22Rv1 (cell line): ENCODE measurements at regions not wholly inside any gene's neighbourhood (a gene's known extent, or its start where the extent isn't known, plus 50 kb on each side); places are given as distances from the start of the nearest gene placed in this dataset.

Source experiments
- ZFX ChIP-seq: fragments of 450-650 bp; IDR thresholded peaks from 2 replicates; pipeline ENCODE4 v1.6.1; 2017; ENCODE audit warnings: antibody characterized with exemption, borderline replicate concordance
- TF ChIP-seq, protein P1 (sequence below): fragments of 450-650 bp; IDR thresholded peaks from 2 replicates; pipeline ENCODE4 v1.5.1; 2017; ENCODE audit warnings: mild to moderate bottlenecking

DNA sequence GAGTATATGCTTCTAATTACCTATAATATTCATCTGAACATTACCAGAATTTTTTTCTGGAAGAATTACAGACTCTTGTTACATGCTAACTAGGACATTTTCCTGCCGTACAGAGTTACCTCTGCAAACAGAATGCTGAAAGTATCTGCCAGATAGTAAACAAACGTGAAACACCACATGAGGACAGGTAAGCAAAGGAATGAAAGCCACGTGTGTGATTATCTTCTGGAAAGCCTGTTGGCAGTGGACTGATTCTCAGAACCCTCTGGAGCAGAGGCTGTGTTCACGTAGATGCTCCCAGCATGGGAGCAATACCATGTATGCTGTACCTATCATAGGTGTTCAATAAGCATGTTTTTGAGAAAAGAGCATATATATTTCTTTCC is 472.6 kb downstream of the ENC1 start:
- TF ChIP-seq, protein P1, sequence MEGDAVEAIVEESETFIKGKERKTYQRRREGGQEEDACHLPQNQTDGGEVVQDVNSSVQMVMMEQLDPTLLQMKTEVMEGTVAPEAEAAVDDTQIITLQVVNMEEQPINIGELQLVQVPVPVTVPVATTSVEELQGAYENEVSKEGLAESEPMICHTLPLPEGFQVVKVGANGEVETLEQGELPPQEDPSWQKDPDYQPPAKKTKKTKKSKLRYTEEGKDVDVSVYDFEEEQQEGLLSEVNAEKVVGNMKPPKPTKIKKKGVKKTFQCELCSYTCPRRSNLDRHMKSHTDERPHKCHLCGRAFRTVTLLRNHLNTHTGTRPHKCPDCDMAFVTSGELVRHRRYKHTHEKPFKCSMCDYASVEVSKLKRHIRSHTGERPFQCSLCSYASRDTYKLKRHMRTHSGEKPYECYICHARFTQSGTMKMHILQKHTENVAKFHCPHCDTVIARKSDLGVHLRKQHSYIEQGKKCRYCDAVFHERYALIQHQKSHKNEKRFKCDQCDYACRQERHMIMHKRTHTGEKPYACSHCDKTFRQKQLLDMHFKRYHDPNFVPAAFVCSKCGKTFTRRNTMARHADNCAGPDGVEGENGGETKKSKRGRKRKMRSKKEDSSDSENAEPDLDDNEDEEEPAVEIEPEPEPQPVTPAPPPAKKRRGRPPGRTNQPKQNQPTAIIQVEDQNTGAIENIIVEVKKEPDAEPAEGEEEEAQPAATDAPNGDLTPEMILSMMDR = no peak
- TF ChIP-seq ZFX = no peak
